ENCODE measurements at regions not wholly inside any gene's neighbourhood (a gene's known extent, or its start where the extent isn't known, plus 50 kb on each side); places are given as distances from the start of the nearest gene placed in this dataset.

GRCh38 chr13:50101590-50101989 is 86.3 kb downstream of the KCNRG start:
- no peak for DNase-seq

- DNase-seq, result no peak
Measured at GRCh38 chr13:50104493-50104892, 89.2 kb downstream of the KCNRG start.

GRCh38 chr13:50106559-50106958 is 91.3 kb downstream of the KCNRG start:
- DNase-seq, result no peak

DNA sequence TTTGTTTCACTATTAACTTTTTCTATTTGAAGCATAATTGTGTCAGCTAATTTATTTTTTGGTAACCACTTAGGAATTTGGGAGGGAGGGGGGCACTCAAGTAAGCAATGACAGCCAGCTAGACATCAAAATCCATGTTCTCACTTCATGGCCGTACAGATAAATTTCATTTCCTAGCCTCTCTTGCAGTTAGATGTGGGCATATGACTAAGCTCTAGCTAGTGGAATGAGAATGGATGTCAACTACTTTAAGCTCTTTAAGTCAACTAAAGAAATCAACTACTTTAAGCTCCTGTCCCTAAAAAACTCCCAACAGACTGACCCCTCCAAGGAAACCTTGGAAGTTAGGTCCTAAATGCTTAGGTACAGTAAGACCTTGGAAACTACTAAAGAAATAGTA is 92.0 kb downstream of the KCNRG start:
- no peak for DNase-seq

GRCh38 chr13:50114961-50115360 is 99.7 kb downstream of the KCNRG start:
- no peak for DNase-seq

- no peak for DNase-seq
Measured at GRCh38 chr13:50115695-50116094, 100.5 kb downstream of the KCNRG start.

DNA sequence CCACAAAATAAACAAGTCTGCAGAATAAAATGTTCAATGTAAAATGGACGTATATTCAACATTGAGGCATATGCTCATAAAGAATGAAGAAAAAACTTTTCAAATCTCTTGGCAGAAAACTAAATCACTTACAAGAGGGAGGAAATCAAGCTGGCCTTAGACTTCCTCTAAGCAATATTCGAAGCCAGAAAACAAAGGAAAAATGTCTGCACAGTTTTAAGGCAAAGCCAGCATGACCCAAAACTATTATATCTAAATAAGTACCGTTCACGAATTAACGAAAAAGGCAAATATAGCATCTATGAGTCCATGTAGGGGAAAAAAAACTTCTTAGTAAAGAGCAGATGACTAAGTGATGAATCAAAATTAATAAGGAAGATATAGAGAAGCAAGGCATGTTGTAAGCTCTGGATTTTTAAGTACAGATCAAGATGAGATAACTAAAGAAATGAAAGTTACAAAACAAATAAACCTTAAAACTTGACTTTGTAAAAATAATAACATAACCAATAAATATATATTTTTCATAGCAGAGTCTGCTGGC is 101.3 kb downstream of the KCNRG start:
- DNase-seq, result no peak

DNA sequence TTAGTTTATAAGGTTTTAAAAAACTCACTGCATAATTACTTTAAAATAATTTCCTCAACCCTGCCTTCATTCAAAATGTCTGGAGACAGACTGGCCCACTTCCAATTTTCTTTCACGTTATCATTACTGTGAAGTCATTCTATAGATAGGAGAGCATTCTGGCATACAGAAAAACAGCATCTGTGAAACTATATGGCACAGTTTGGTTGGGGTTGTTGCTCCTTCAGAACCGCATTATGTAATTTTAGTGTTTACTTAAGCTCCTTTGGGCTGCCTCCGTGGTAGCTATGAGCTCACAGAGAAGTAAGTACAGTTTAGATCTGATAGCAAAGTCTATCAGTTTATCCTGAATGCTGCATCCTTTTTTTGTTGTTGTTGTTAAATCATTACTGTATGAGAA is 104.3 kb downstream of the KCNRG start:
- DNase-seq, result no peak

DNA sequence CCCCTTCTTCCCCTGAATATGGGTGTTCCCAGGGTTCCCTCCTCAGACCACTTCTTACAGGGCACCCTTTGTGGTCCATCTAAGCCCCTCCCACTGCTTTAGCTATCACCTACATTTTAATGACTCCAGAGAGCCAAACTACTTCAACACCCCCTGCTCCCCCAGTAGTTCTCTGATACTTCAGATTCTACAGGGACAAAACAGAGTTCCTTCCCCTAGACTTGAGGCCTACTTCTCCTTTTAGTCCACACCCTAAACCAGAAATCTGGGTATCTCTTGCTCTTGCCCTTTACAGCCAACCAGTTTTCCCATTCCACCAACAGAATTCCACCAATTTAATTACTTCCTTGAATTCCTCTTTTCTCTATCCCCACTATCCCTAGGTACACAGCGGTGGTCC is 107.2 kb downstream of the KCNRG start:
- DNase-seq, result no peak

GRCh38 chr13:50123002-50123401 is 107.8 kb downstream of the KCNRG start:
- no peak for DNase-seq

DNA sequence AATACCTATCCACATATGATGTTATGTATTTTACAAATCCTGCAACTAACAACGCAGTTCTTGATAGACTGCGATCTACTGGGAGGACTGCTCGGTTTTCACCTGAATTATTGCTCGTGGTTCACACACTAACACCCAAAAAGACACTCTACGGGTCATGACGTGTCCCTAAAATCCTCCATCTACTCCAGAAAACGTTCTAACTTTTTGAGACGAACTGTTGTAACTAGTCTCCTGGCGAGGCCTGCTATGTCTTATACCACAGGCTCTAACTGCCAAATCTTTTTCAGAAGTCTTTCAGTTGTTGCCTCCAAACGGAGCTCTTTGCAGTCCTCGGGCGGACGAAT is 108.2 kb downstream of the KCNRG start:
- DNase-seq, result peak in 1 of 56 donors; percentile 29

DNA sequence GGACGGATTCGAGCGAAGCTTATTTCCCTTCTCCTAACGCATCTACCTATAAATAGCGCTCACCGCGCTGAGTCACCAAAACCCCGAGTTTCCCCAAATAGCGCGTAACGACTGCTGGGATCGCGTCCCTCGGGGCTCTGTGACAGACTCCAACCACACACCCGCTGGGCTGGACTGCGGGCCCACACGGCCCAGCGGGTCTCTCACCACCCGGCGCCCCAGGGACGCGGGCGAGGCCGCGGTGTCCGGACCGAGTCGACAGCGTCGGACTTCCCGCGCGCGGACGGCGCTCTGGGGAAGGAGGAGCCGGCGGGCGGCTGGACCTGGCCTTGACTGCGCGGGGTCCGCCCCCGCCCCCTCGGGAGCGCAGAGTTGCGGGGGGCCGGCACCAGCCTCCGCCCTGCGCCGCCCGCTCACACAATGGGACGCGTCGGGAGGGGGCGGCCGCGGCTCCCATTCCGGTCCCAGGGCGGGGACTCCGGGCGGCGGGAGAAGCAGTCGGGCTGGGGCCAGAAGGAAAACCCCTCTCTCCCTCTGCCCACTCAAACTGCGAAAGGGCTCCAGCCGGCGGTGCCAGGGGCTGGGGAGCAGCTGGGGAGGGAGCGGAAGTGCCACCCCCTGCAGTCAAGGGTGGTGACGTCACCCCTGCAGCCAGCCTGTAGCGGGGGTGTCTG is 108.8 kb downstream of the KCNRG start:
- DNase-seq, result peak in 51 of 56 donors; percentile 33 to 96 (median 90)

DNA sequence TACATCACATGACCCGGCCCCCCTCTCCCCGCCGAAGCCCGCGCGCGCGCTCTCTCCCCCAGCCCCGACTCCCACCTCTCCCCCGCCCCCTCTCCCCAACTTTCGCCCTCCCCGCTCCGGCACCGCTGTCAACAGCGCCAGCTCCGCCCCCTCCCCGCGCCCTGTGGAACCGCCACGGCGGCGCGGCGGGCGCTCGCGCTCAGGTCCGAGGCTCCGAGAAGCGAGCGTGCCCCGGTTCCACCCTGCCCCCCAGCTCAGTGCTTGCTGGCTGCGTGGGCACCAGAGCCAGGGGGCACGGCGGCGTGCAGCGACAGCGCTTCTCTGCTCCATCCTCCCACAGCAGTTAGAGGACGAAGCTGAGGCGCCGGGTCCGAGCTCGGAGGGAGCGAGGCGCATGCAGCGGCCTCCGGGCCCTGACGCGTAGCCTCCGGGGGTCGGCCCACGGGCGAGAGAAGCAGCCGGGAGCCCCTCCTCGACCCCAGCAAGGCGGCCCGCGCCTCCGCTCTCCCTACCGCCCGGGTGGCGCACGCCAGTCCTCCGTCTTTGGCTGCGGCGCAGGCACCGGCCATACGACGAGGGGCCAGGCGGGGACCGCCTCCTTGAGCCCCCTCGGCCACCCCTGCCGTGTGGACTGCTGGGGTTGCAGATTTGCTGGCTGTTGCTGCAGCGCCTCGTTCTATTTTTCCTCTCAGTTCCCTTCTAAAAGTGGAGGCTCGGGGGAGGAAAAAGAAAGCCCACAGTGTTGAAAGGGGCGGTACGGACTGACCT is 109.5 kb downstream of the KCNRG start:
- DNase-seq, result peak in 17 of 56 donors; percentile 43 to 95 (median 88)

GRCh38 chr13:50125304-50125553 is 110.0 kb downstream of the KCNRG start:
- DNase-seq, result peak in 1 of 56 donors; percentile 16

GRCh38 chr13:50125554-50126262 is 110.5 kb downstream of the KCNRG start:
- peak in 55 of 56 donors; percentile 50 to 96 (median 87) for DNase-seq

- DNase-seq, result no peak
Measured at GRCh38 chr13:50126263-50126992, 111.2 kb downstream of the KCNRG start.

DNA sequence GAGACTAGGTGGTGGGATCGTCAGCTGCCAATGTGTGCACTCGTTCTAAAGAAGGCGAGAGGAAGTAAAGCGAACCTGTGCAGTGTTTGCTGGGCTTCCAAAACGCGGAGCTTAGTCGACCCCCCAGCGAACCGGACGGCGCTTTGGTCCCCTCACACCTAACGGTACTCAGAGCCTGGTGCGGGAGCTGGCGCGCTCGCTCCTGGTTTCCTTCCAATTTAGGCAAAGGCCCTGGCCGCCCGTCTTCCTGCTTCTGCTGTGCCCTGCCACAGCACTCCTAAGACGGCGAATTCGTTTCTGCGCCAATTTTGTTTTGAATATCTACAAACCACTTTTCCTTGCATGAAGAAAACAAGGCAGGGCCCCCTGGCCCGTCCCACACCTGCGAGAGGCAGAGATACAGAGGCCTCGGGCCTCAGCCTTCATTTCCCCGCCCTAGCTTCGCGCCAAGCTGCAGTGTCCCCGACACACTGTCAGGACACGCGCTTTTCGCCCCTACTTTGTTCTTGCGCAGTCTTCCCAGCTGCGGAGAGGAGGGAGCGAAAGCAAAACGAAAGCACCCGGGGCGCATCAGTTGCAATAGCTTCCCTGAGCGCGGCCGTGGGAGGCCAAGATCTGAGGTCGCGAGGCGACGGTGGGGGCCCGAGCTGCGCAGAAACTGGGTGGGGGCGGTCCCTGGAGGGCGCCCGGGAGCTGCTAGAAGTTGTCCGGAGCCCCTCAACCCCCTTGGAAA is 111.9 kb downstream of the KCNRG start:
- DNase-seq, result peak in 1 of 56 donors; percentile 14

DNA sequence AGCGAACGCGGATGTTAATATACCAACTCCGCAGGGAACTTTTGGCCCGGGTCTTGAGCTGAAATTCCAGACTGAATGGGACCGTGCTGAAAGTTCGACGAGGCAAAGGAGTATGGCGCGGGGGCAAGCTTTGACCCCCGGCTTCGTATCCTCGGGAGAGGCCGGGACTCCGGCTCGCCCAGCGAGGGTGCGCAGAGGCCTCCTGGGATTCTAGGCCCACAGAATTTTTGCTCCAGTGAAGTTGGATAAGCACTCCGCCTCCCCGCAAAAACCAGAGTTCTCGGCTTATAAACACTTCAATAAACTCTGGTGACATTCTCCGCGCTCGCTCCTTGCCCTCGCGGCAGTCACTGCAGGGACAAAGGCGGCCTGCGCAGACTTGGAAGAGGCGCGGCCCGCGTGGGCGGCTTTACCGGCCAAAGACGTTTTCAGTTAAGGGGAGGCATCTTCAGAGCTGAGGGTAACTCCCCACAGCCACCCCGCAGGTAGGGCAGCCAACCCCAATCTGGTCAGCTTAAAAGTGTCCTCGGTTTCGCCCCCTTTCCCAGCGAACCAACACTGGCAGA is 112.6 kb downstream of the KCNRG start:
- DNase-seq, result no peak

GRCh38 chr13:50128428-50128931 is 113.2 kb downstream of the KCNRG start:
- DNase-seq, result no peak

GRCh38 chr13:50129081-50129705 is 113.9 kb downstream of the KCNRG start:
- DNase-seq, result no peak
